Fibroblast of villous mesenchyme (primary cell): ENCODE measurements at regions not wholly inside any gene's neighbourhood (a gene's known extent, or its start where the extent isn't known, plus 50 kb on each side); places are given as distances from the start of the nearest gene placed in this dataset.

Experiments used
- DNase-seq: peaks from one replicate; pipeline ENCODE4 v3.0.0-alpha.2; 2010; ENCODE audit warnings: low read depth
- H3K4me3 ChIP-seq: 2 replicates; pipeline ENCODE4 v1.5.1; 2011; ENCODE audit warnings: low read depth, mild to moderate bottlenecking, low read length
- CTCF ChIP-seq: IDR thresholded peaks from 2 replicates; pipeline ENCODE4 v1.5.1; 2012; ENCODE audit warnings: low read depth, mild to moderate bottlenecking, low read length; ENCODE audit not compliant: insufficient read depth

- DNase-seq, result no peak
- H3K4me3 ChIP-seq, result no peak overlapping the region
- TF ChIP-seq CTCF, result no peak
These were observed 52.5 kb upstream of the LTBP1 start for GRCh38 chr2:32894119-32894728.

GRCh38 chr2:32895424-32895823, 51.3 kb upstream of the LTBP1 start:
- no peak for DNase-seq
- no peak overlapping the region for H3K4me3 ChIP-seq
- TF ChIP-seq CTCF, result no peak
